ENCODE measurements at regions not wholly inside any gene's neighbourhood (a gene's known extent, or its start where the extent isn't known, plus 50 kb on each side); places are given as distances from the start of the nearest gene placed in this dataset.
A peak's percentile ranks its signal among the peaks of the same experiment; 100 is the strongest.
"Not testable (repeated sequence)": the region's sequence is repeated elsewhere in the genome, so short reads cannot be mapped to it uniquely, and the experiment has no call there.

GRCh38 chr2:12014088-12014960 lies 267.9 kb downstream of the LPIN1 start:
- no peaks in the 10 kb centered on the region for H4K20me1 ChIP-seq (ENCODE audit: insufficient read depth, low read length)
- no peak for ATAC-seq (ENCODE audit: insufficient read depth, low read depth)
- H3K4me2 ChIP-seq (ENCODE audit: insufficient read depth, low read length), result no peak overlapping the region
- no peaks in the 10 kb centered on the region for H3K4me1 ChIP-seq (ENCODE audit: insufficient read depth, low read length)
- no peak overlapping the region for H3K4me3 ChIP-seq (ENCODE audit: low read depth in 1 of 2, low read length in 2 of 2)
- H3K27ac ChIP-seq (ENCODE audit: low read length), result no peak overlapping the region
- no peak overlapping the region for H3K9ac ChIP-seq (ENCODE audit: low read depth, low read length)
- TF ChIP-seq EZH2 (IDR thresholded peaks at IDR 0.05; ENCODE audit: borderline replicate concordance, low read depth, low read length, severe bottlenecking) (no peak), CTCF (IDR thresholded peaks at IDR 0.05; ENCODE audit: borderline replicate concordance, extremely low read depth, low read length, poor library complexity, severe bottlenecking) (no peak)
- no peaks in the 10 kb centered on the region for H3K27me3 ChIP-seq (ENCODE audit: insufficient read depth, low read length, poor library complexity)
- no peaks in the 10 kb centered on the region for H3K36me3 ChIP-seq (ENCODE audit: insufficient read depth, low read length)
- no peak for DNase-seq
- H3K79me2 ChIP-seq (ENCODE audit: insufficient read depth, low read length), result no peaks in the 10 kb centered on the region
- no peak overlapping the region for H2AFZ ChIP-seq (ENCODE audit: low read depth, low read length)
- H3K9me3 ChIP-seq (ENCODE audit: insufficient read depth, low read length, severe bottlenecking), result no peaks in the 10 kb centered on the region

GRCh38 chr2:12017499-12018157 lies 271.2 kb downstream of the LPIN1 start:
- DNase-seq (no peak), ATAC-seq (ENCODE audit: insufficient read depth, low read depth) (peak; percentile 48; the same call in 2 of the 3 replicates)
- peaks cover 25% of the 10 kb centered on the region for H3K9me3 ChIP-seq (ENCODE audit: insufficient read depth, low read length, severe bottlenecking)
- H3K79me2 ChIP-seq (ENCODE audit: insufficient read depth, low read length), result no peaks in the 10 kb centered on the region
- H3K27ac ChIP-seq (ENCODE audit: low read length), result no peak overlapping the region
- TF ChIP-seq EZH2 (IDR thresholded peaks at IDR 0.05; ENCODE audit: borderline replicate concordance, low read depth, low read length, severe bottlenecking) (no peak), CTCF (IDR thresholded peaks at IDR 0.05; ENCODE audit: borderline replicate concordance, extremely low read depth, low read length, poor library complexity, severe bottlenecking) (no peak)
- no peaks in the 10 kb centered on the region for H3K36me3 ChIP-seq (ENCODE audit: insufficient read depth, low read length)
- H4K20me1 ChIP-seq (ENCODE audit: insufficient read depth, low read length), result no peaks in the 10 kb centered on the region
- H3K4me3 ChIP-seq (ENCODE audit: low read depth in 1 of 2, low read length in 2 of 2), result no peak overlapping the region
- no peaks in the 10 kb centered on the region for H3K27me3 ChIP-seq (ENCODE audit: insufficient read depth, low read length, poor library complexity)
- no peak overlapping the region for H2AFZ ChIP-seq (ENCODE audit: low read depth, low read length)
- H3K4me2 ChIP-seq (ENCODE audit: insufficient read depth, low read length), result no peak overlapping the region
- no peak overlapping the region for H3K9ac ChIP-seq (ENCODE audit: low read depth, low read length)
- H3K4me1 ChIP-seq (ENCODE audit: insufficient read depth, low read length), result no peaks in the 10 kb centered on the region

DNA sequence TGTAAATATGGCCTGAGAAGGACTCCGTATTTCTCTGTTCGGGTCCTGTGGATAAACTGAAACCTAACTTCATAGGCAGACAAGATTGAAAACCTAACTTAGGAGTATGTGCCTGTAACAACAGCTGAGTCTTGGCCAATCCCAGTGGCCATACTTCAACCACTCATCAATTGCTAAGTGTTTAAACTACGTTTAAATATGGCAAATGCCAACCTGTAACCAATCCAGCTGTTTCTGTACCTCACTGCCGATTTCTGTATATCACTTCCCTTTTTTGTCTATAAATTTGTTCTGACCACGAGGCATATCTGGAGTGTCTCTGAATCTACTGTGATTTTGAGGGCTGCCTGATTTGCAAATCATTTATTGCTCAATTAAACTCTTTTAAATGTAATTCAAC lies 272.3 kb downstream of the LPIN1 start:
- H3K27me3 ChIP-seq (ENCODE audit: insufficient read depth, low read length, poor library complexity); DNase-seq; H3K36me3 ChIP-seq (ENCODE audit: insufficient read depth, low read length); H2AFZ ChIP-seq (ENCODE audit: low read depth, low read length); H3K9ac ChIP-seq (ENCODE audit: low read depth, low read length); H3K4me3 ChIP-seq (ENCODE audit: low read depth in 1 of 2, low read length in 2 of 2); H3K4me2 ChIP-seq (ENCODE audit: insufficient read depth, low read length); H3K27ac ChIP-seq (ENCODE audit: low read length); ATAC-seq (ENCODE audit: insufficient read depth, low read depth); H3K79me2 ChIP-seq (ENCODE audit: insufficient read depth, low read length); H3K4me1 ChIP-seq (ENCODE audit: insufficient read depth, low read length); H4K20me1 ChIP-seq (ENCODE audit: insufficient read depth, low read length): not testable (repeated sequence)
- H3K9me3 ChIP-seq (ENCODE audit: insufficient read depth, low read length, severe bottlenecking), result peaks cover 25% of the 10 kb centered on the region

GRCh38 chr2:12020833-12021469 lies 274.5 kb downstream of the LPIN1 start:
- Histone ChIP-seq H3K4me1 (ENCODE audit: insufficient read depth, low read length) (no peaks in the 10 kb centered on the region), H3K27ac (ENCODE audit: low read length) (no peak overlapping the region), H3K4me2 (ENCODE audit: insufficient read depth, low read length) (no peak overlapping the region), H3K9me3 (ENCODE audit: insufficient read depth, low read length, severe bottlenecking) (peaks cover 25% of the 10 kb centered on the region), H3K4me3 (ENCODE audit: low read depth in 1 of 2, low read length in 2 of 2) (no peak overlapping the region), H3K27me3 (ENCODE audit: insufficient read depth, low read length, poor library complexity) (no peaks in the 10 kb centered on the region), H2AFZ (ENCODE audit: low read depth, low read length) (no peak overlapping the region), H3K36me3 (ENCODE audit: insufficient read depth, low read length) (no peaks in the 10 kb centered on the region), H3K79me2 (ENCODE audit: insufficient read depth, low read length) (no peaks in the 10 kb centered on the region), H3K9ac (ENCODE audit: low read depth, low read length) (no peak overlapping the region), H4K20me1 (ENCODE audit: insufficient read depth, low read length) (no peaks in the 10 kb centered on the region)
- no peak for DNase-seq
- no peak for ATAC-seq (ENCODE audit: insufficient read depth, low read depth)
- TF ChIP-seq CTCF (IDR thresholded peaks at IDR 0.05; ENCODE audit: borderline replicate concordance, extremely low read depth, low read length, poor library complexity, severe bottlenecking), result no peak
- TF ChIP-seq EZH2 (IDR thresholded peaks at IDR 0.05; ENCODE audit: borderline replicate concordance, low read depth, low read length, severe bottlenecking), result no peak

- H3K9me3 ChIP-seq (ENCODE audit: insufficient read depth, low read length, severe bottlenecking), result peaks cover 25% of the 10 kb centered on the region
- H3K27ac ChIP-seq (ENCODE audit: low read length); H3K4me1 ChIP-seq (ENCODE audit: insufficient read depth, low read length); H3K4me3 ChIP-seq (ENCODE audit: low read depth in 1 of 2, low read length in 2 of 2); H3K27me3 ChIP-seq (ENCODE audit: insufficient read depth, low read length, poor library complexity); ATAC-seq (ENCODE audit: insufficient read depth, low read depth); H3K4me2 ChIP-seq (ENCODE audit: insufficient read depth, low read length); H3K79me2 ChIP-seq (ENCODE audit: insufficient read depth, low read length); H2AFZ ChIP-seq (ENCODE audit: low read depth, low read length); H4K20me1 ChIP-seq (ENCODE audit: insufficient read depth, low read length); DNase-seq; H3K36me3 ChIP-seq (ENCODE audit: insufficient read depth, low read length); H3K9ac ChIP-seq (ENCODE audit: low read depth, low read length): not testable (repeated sequence)
Measured at GRCh38 chr2:12024197-12024907, 277.9 kb downstream of the LPIN1 start.
